Fibroblast of pulmonary artery (primary cell): ENCODE measurements at regions not wholly inside any gene's neighbourhood (a gene's known extent, or its start where the extent isn't known, plus 50 kb on each side); places are given as distances from the start of the nearest gene placed in this dataset.

ENCODE experiments used
- DNase-seq: peaks from one replicate; pipeline ENCODE4 v3.0.0-alpha.2; 2010; ENCODE audit warnings: low read depth
- H3K4me3 ChIP-seq: replicated peaks from 2 replicates; pipeline ENCODE4 v1.5.1; 2011; ENCODE audit warnings: low read depth, mild to moderate bottlenecking, control low read depth, low read length, moderate library complexity
- TF ChIP-seq, protein P1 (sequence below): IDR thresholded peaks from 2 replicates; pipeline ENCODE4 v1.5.1; 2011; ENCODE audit warnings: mild to moderate bottlenecking, control low read depth, low read length, inconsistent platforms; ENCODE audit errors: missing control alignments

DNA sequence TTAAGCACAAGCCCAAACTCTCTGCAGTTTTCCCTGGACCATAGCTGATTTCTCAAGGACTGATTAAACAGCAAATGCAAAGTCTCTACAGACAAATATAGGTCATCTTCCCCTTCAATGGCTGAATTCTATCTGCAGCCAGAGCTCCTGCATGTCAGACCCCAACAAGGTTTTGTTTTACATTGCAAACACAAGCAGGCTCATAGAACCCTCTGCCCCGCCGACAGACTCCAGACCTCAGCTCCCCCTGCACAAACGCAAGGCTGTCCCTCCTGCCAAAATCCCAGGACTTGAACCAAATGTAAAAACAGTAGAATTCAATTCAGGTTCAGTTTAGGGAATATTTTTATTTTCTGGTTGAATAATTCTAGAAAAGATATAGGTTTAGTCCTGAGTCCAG is 526.7 kb upstream of the TRPC7 start:
- TF ChIP-seq, protein P1, sequence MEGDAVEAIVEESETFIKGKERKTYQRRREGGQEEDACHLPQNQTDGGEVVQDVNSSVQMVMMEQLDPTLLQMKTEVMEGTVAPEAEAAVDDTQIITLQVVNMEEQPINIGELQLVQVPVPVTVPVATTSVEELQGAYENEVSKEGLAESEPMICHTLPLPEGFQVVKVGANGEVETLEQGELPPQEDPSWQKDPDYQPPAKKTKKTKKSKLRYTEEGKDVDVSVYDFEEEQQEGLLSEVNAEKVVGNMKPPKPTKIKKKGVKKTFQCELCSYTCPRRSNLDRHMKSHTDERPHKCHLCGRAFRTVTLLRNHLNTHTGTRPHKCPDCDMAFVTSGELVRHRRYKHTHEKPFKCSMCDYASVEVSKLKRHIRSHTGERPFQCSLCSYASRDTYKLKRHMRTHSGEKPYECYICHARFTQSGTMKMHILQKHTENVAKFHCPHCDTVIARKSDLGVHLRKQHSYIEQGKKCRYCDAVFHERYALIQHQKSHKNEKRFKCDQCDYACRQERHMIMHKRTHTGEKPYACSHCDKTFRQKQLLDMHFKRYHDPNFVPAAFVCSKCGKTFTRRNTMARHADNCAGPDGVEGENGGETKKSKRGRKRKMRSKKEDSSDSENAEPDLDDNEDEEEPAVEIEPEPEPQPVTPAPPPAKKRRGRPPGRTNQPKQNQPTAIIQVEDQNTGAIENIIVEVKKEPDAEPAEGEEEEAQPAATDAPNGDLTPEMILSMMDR: no peak
- H3K4me3 ChIP-seq: no peak overlapping the region
- no peak for DNase-seq

DNA sequence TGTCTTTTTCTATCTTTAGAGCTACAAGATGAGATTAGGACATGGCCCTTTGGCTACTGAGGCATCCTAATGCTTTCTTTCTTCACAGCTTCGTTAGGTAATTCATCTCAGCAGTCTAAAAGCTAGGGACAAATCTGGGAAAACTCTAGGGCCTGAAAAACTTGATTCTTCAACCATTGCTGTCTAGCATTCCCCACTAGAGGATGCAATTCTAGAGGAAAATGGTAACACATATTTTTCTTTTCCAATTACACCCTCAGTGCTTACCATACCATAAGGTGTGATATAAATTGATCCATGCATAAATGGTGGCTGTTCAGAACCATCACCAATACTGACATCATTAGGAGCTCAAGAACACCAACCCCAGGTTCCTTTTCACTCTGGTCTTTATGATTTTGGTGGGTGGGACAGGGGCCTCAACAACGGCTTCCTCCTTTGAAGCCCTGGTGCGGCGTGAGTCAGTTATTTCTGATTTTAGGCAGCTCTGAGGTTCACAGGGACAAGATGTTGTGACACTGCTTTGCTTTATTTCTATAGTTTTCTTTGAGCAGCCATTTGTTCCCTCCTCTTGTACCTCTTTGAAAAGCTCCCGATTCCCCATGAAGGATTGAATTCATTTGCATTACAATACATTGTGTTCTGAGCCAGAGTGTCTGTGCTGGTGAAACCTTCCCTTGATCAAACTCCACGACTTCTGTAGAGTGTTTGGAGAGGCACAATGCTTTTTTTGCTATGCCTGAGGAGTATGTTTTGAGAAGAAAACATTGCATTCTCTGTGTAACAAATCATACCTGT is 526.0 kb upstream of the TRPC7 start:
- H3K4me3 ChIP-seq: no peak overlapping the region
- no peak for DNase-seq
- TF ChIP-seq, protein P1: peak; percentile 5

DNA sequence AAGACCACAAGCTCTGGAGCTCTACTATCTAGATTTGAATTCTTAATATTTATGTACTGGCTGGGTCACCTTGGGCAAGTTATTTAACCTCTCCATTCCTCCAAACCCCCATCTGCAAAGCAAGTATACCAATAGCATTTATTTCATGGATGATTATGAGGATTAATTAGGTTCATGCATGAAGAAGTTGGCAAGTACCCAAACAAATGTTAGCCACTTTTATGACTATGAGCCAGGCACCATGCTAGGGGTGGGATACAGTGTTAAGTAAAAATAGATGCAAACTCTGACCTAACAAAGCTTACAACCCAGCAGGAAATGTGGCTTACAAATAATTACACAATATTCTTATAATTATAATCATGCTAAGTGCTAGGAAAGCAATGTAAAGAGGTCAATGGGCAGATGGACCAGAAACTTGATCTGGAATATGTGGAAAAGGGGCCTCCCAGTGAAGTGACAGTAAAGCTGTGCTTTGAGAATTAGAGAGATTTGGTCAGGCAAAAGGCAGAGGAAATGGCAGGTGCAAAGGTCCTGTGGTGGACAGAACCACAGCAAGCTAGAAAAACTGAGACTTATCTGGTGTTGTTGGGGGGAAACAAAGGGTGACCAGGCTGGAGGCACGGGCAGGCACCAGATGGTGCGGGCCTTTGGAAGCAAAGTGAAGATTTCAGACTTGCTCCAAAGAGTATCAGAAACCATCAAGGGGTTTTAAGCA is 525.2 kb upstream of the TRPC7 start:
- no peak overlapping the region for H3K4me3 ChIP-seq
- TF ChIP-seq, protein P1: no peak
- DNase-seq: no peak

DNA sequence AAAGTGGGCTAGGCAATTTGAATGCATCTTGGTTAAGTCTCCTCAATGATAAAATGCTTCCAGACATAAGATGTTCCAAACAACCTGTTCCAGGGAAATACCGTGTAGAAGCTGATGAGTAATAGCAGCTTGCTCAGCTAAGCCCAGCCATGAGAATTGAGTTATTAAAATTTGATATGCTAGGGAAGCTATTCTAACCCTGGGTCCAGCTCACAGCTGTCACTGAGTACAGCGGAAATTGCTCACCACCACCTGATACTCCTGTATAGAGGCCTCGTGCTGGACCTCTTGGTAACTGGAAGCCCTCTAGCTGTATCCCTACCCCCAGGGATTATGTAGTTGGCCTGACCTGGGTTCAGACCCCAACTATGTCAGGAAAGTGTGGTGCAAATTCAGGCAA is 521.3 kb upstream of the TRPC7 start:
- TF ChIP-seq, protein P1: no peak
- DNase-seq: no peak
- H3K4me3 ChIP-seq: no peak overlapping the region

DNA sequence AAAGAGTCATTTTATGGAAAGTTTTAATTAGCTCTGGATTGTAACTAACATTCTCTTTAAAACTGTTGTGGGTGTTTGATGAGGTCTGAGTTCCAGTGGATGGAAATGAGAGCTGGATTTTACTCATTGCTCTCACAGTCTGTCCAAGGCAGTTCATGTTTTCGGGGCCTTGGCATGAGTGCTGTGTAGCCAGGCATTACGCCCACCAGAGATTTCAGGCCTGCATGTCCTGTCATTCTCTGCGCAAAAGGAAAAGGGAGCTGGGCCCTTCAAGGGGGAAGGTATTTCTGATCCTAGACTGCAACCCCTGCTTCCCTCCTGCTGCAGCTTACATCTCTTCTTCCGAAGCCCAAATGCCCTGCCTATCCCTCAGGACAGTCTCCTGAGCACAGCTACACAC is 499.6 kb upstream of the TRPC7 start:
- DNase-seq: no peak
- H3K4me3 ChIP-seq: no peak overlapping the region
- TF ChIP-seq, protein P1: no peak

DNA sequence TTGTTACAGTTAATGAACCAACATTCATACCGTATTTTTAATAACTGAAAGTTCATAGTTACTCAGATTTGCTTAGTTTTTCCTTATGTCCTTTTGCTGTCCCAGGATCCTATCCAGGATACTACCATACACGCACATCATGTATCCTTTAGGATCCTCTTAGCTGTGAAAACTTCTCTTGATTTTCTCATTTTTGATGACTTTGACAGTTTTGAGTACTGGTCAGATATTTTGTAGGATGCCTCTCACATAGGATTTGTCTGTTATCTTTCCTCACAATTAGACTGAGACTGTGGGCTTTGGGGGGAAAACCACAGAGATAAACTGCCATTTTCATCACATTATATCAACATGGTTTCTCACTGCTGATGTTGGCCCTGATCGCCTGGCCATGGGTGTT is 491.3 kb upstream of the TRPC7 start:
- DNase-seq: no peak
- TF ChIP-seq, protein P1: no peak

More for the DNA sequence above, 491.3 kb upstream of the TRPC7 start:
- no peak overlapping the region for H3K4me3 ChIP-seq
